Nephron progenitor cell (in vitro differentiated cells): ENCODE measurements at regions not wholly inside any gene's neighbourhood (a gene's known extent, or its start where the extent isn't known, plus 50 kb on each side); places are given as distances from the start of the nearest gene placed in this dataset.
A peak's percentile ranks its signal among the peaks of the same experiment; 100 is the strongest.
"Not testable (repeated sequence)": the region's sequence is repeated elsewhere in the genome, so short reads cannot be mapped to it uniquely, and the experiment has no call there.

Experiments
- DNase-seq: peaks from one replicate; pipeline ENCODE4 v3.0.0; 2021
- H3K27ac Mint-ChIP-seq: 2 replicates; pipeline ENCODE4 v1.8.0; 2021; ENCODE audit warnings: mild to moderate bottlenecking, moderate library complexity, mixed read lengths
- H3K27me3 Mint-ChIP-seq: 2 replicates; pipeline ENCODE4 v1.8.0; 2021; ENCODE audit warnings: mild to moderate bottlenecking, low read depth, mixed read lengths; ENCODE audit not compliant: poor library complexity
- H3K36me3 Mint-ChIP-seq: 2 replicates; pipeline ENCODE4 v1.8.0; 2021; ENCODE audit warnings: low read depth, mixed read lengths
- H3K4me1 Mint-ChIP-seq: 2 replicates; pipeline ENCODE4 v1.8.0; 2021; ENCODE audit warnings: mixed read lengths
- H3K4me3 Mint-ChIP-seq: 2 replicates; pipeline ENCODE4 v1.8.0; 2021; ENCODE audit warnings: mild to moderate bottlenecking, moderate library complexity, mixed read lengths
- H3K9me3 Mint-ChIP-seq: 2 replicates; pipeline ENCODE4 v1.8.0; 2021; ENCODE audit warnings: mild to moderate bottlenecking, moderate library complexity, mixed read lengths
- CTCF ChIP-seq: fragments of 200-600 bp; sonication (generic); IDR thresholded peaks from 2 replicates; pipeline ENCODE4 v1.5.0; 2021; ENCODE audit warnings: antibody characterized with exemption

GRCh38 chr15:53196242-53196641 lies 406.1 kb upstream of the ONECUT1 start:
- H3K36me3 Mint-ChIP-seq: no peaks in the 10 kb centered on the region
- DNase-seq: no peak
- H3K27ac Mint-ChIP-seq: no peak overlapping the region
- peaks cover 54% of the 10 kb centered on the region for H3K27me3 Mint-ChIP-seq
- TF ChIP-seq CTCF: no peak
- H3K4me3 Mint-ChIP-seq: no peak overlapping the region
- H3K4me1 Mint-ChIP-seq: peaks cover 4% of the 10 kb centered on the region
- no peaks in the 10 kb centered on the region for H3K9me3 Mint-ChIP-seq

- TF ChIP-seq CTCF: no peak
- H3K27ac Mint-ChIP-seq: no peak overlapping the region
Observed at GRCh38 chr15:53193149-53193548, 403.0 kb upstream of the ONECUT1 start.

GRCh38 chr15:53189860-53190259 lies 399.7 kb upstream of the ONECUT1 start:
- no peak overlapping the region for H3K27ac Mint-ChIP-seq
- TF ChIP-seq CTCF: no peak
- peaks cover 16% of the 10 kb centered on the region for H3K27me3 Mint-ChIP-seq
- no peak overlapping the region for H3K4me3 Mint-ChIP-seq
- DNase-seq: no peak
- no peaks in the 10 kb centered on the region for H3K36me3 Mint-ChIP-seq
- H3K9me3 Mint-ChIP-seq: peaks cover 21% of the 10 kb centered on the region
- H3K4me1 Mint-ChIP-seq: no peaks in the 10 kb centered on the region

More at GRCh38 chr15:53193149-53193548, 403.0 kb upstream of the ONECUT1 start:
- Mint-ChIP-seq H3K4me1 (peaks cover 4% of the 10 kb centered on the region), H3K36me3 (no peaks in the 10 kb centered on the region), H3K9me3 (no peaks in the 10 kb centered on the region), H3K4me3 (no peak overlapping the region), H3K27me3 (peaks cover 39% of the 10 kb centered on the region)
- DNase-seq: peak; percentile 28

GRCh38 chr15:53183449-53183848 lies 393.3 kb upstream of the ONECUT1 start:
- H3K9me3 Mint-ChIP-seq: peaks cover 42% of the 10 kb centered on the region
- not testable (repeated sequence) for H3K36me3 Mint-ChIP-seq, H3K4me3 Mint-ChIP-seq, H3K27ac Mint-ChIP-seq, DNase-seq, H3K4me1 Mint-ChIP-seq
- H3K27me3 Mint-ChIP-seq: peaks cover 23% of the 10 kb centered on the region

GRCh38 chr15:53171571-53171970 lies 381.4 kb upstream of the ONECUT1 start:
- DNase-seq: no peak
- Mint-ChIP-seq H3K27me3 (peaks cover 4% of the 10 kb centered on the region), H3K27ac (no peak overlapping the region), H3K4me3 (no peak overlapping the region), H3K9me3 (no peaks in the 10 kb centered on the region), H3K36me3 (no peaks in the 10 kb centered on the region), H3K4me1 (peaks cover 4% of the 10 kb centered on the region)
- no peak for TF ChIP-seq CTCF

GRCh38 chr15:53166684-53167201 lies 376.6 kb upstream of the ONECUT1 start:
- no peaks in the 10 kb centered on the region for H3K36me3 Mint-ChIP-seq
- H3K27me3 Mint-ChIP-seq: no peaks in the 10 kb centered on the region
- no peaks in the 10 kb centered on the region for H3K9me3 Mint-ChIP-seq
- no peak for DNase-seq
- no peak overlapping the region for H3K4me3 Mint-ChIP-seq
- H3K27ac Mint-ChIP-seq: no peak overlapping the region
- TF ChIP-seq CTCF: no peak
- H3K4me1 Mint-ChIP-seq: peaks cover 27% of the 10 kb centered on the region
